ENCODE measurements at regions not wholly inside any gene's neighbourhood (a gene's known extent, or its start where the extent isn't known, plus 50 kb on each side); places are given as distances from the start of the nearest gene placed in this dataset.

- Histone ChIP-seq H3K4me2 (no peak overlapping the region), H3K4me3 (no peak overlapping the region), H3K79me2 (replicated peaks; ENCODE audit: insufficient read depth) (no peaks in the 10 kb centered on the region), H4K20me1 (replicated peaks; ENCODE audit: insufficient read depth) (no peaks in the 10 kb centered on the region), H3K36me3 (ENCODE audit: insufficient read depth) (no peaks in the 10 kb centered on the region), H2AFZ (no peak overlapping the region), H3K27ac (ENCODE audit: low read depth) (no peak overlapping the region), H3K9me2 (ENCODE audit: insufficient read depth) (no peaks in the 10 kb centered on the region), H3K4me1 (ENCODE audit: insufficient read depth) (no peaks in the 10 kb centered on the region), H3K27me3 (ENCODE audit: insufficient read depth) (no peaks in the 10 kb centered on the region), H3F3A (replicated peaks; ENCODE audit: low read depth) (no peaks in the 10 kb centered on the region)
- ATAC-seq (no peak), DNase-seq (ENCODE audit: low spot score) (no peak)
- Mint-ChIP-seq H3K27ac (no peak overlapping the region), H3K27me3 (ENCODE audit: insufficient read depth, low read depth, poor library complexity) (no peaks in the 10 kb centered on the region), H3K4me1 (peaks cover 3% of the 10 kb centered on the region; the same call in 2 of the 3 replicates), H3K9me3 (no peaks in the 10 kb centered on the region), H3K36me3 (ENCODE audit: low read depth) (no peaks in the 10 kb centered on the region), H3K4me3 (no peak overlapping the region)
- TF ChIP-seq, protein P1, sequence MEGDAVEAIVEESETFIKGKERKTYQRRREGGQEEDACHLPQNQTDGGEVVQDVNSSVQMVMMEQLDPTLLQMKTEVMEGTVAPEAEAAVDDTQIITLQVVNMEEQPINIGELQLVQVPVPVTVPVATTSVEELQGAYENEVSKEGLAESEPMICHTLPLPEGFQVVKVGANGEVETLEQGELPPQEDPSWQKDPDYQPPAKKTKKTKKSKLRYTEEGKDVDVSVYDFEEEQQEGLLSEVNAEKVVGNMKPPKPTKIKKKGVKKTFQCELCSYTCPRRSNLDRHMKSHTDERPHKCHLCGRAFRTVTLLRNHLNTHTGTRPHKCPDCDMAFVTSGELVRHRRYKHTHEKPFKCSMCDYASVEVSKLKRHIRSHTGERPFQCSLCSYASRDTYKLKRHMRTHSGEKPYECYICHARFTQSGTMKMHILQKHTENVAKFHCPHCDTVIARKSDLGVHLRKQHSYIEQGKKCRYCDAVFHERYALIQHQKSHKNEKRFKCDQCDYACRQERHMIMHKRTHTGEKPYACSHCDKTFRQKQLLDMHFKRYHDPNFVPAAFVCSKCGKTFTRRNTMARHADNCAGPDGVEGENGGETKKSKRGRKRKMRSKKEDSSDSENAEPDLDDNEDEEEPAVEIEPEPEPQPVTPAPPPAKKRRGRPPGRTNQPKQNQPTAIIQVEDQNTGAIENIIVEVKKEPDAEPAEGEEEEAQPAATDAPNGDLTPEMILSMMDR (conservative IDR thresholded peaks at IDR 0.05; ENCODE audit: low read depth in 2 of 2): no peak
- TF ChIP-seq STAT1 (IDR thresholded peaks at IDR 0.05; ENCODE audit: unreplicated experiment) (no peak), ZNF114 (CRISPR knock-in tag; IDR thresholded peaks at IDR 0.05) (no peak), CREB1 (CRISPR knock-in tag; IDR thresholded peaks at IDR 0.05; ENCODE audit: low read depth) (no peak), EZH2phosphoT487 (IDR thresholded peaks at IDR 0.05; ENCODE audit: unreplicated experiment) (no peak), JUNB (IDR thresholded peaks at IDR 0.05; ENCODE audit: unreplicated experiment) (no peak), NANOG (IDR thresholded peaks at IDR 0.05; ENCODE audit: borderline replicate concordance) (no peak)
Observed at GRCh38 chr2:145851730-145852129, 1331.8 kb upstream of the ZEB2 start.

- Histone ChIP-seq H3K36me3 (ENCODE audit: insufficient read depth) (no peaks in the 10 kb centered on the region), H4K20me1 (replicated peaks; ENCODE audit: insufficient read depth) (no peaks in the 10 kb centered on the region), H3F3A (replicated peaks; ENCODE audit: low read depth) (no peaks in the 10 kb centered on the region), H3K4me1 (ENCODE audit: insufficient read depth) (no peaks in the 10 kb centered on the region), H3K4me2 (no peak overlapping the region), H3K9me2 (ENCODE audit: insufficient read depth) (no peaks in the 10 kb centered on the region), H3K27me3 (ENCODE audit: insufficient read depth) (no peaks in the 10 kb centered on the region), H3K79me2 (replicated peaks; ENCODE audit: insufficient read depth) (no peaks in the 10 kb centered on the region), H3K4me3 (no peak overlapping the region), H3K27ac (ENCODE audit: low read depth) (no peak overlapping the region), H2AFZ (peak overlapping the region; percentile 63; the same call in 1 of the 2 replicates)
- Mint-ChIP-seq H3K27me3 (ENCODE audit: insufficient read depth, low read depth, poor library complexity) (no peaks in the 10 kb centered on the region), H3K9me3 (no peaks in the 10 kb centered on the region), H3K4me3 (no peak overlapping the region), H3K36me3 (ENCODE audit: low read depth) (no peaks in the 10 kb centered on the region), H3K27ac (no peak overlapping the region), H3K4me1 (no peaks in the 10 kb centered on the region)
- ATAC-seq: no peak
- DNase-seq (ENCODE audit: low spot score): no peak
- TF ChIP-seq ETS1 (IDR thresholded peaks at IDR 0.05) (no peak), EZH2phosphoT487 (IDR thresholded peaks at IDR 0.05; ENCODE audit: unreplicated experiment) (no peak), STAT1 (IDR thresholded peaks at IDR 0.05; ENCODE audit: unreplicated experiment) (no peak), ZNF462 (CRISPR knock-in tag; IDR thresholded peaks at IDR 0.05) (no peak), JUNB (IDR thresholded peaks at IDR 0.05; ENCODE audit: unreplicated experiment) (no peak), POLR2AphosphoS5 (IDR thresholded peaks at IDR 0.05; ENCODE audit: low read depth) (no peak), EZH2 (IDR thresholded peaks at IDR 0.05; ENCODE audit: low read depth, unreplicated experiment) (no peak)
- TF ChIP-seq, protein P1 (conservative IDR thresholded peaks at IDR 0.05; ENCODE audit: low read depth in 2 of 2): no peak
Observed at GRCh38 chr2:145849466-145849865, 1329.5 kb upstream of the ZEB2 start.

All from GM23338 (cell line).